ENCODE measurements at regions not wholly inside any gene's neighbourhood (a gene's known extent, or its start where the extent isn't known, plus 50 kb on each side); places are given as distances from the start of the nearest gene placed in this dataset.

- no peak for TF ChIP-seq CTCF (IDR thresholded peaks at IDR 0.05; ENCODE audit: low read length)
- no peak for TF ChIP-seq EZH2 (IDR thresholded peaks at IDR 0.05; ENCODE audit: borderline replicate concordance, low read length)
Observed at GRCh38 chr1:38555130-38555529, 304.4 kb downstream of the RRAGC start.

All from OCI-LY1 (cell line).